H9 (cell line): ENCODE measurements at regions not wholly inside any gene's neighbourhood (a gene's known extent, or its start where the extent isn't known, plus 50 kb on each side); places are given as distances from the start of the nearest gene placed in this dataset.

ENCODE experiments used
- DNase-seq: peaks from one replicate; pipeline ENCODE4 v3.0.0-alpha.2; 2017
- H2AFZ ChIP-seq: one replicate; pipeline ENCODE4 v1.6.1; 2013; ENCODE audit warnings: mild to moderate bottlenecking, low read length, control low read depth, moderate library complexity
- H2AK5ac ChIP-seq: 2 replicates; pipeline ENCODE4 v1.6.1; 2013; ENCODE audit warnings: low read length, control low read depth, mixed read lengths; ENCODE audit not compliant: insufficient read length
- H2BK120ac ChIP-seq: one replicate; pipeline ENCODE4 v1.6.1; 2013; ENCODE audit warnings: low read depth, mild to moderate bottlenecking, low read length, control low read depth, inconsistent platforms; ENCODE audit not compliant: poor library complexity, severe bottlenecking
- H2BK12ac ChIP-seq: 2 replicates; pipeline ENCODE4 v1.6.1; 2013; ENCODE audit warnings: low read length, control low read depth, mixed read lengths, low read depth; ENCODE audit not compliant: insufficient read length
- H2BK15ac ChIP-seq: 2 replicates; pipeline ENCODE4 v1.6.1; 2013; ENCODE audit warnings: low read depth, low read length, control low read depth
- H2BK20ac ChIP-seq: one replicate; pipeline ENCODE4 v1.6.1; 2013; ENCODE audit warnings: low read depth, mild to moderate bottlenecking, low read length, control low read depth, inconsistent platforms; ENCODE audit not compliant: poor library complexity, severe bottlenecking
- H2BK5ac ChIP-seq: 2 replicates; pipeline ENCODE4 v1.6.1; 2013; ENCODE audit warnings: low read length, control low read depth, mixed read lengths; ENCODE audit not compliant: insufficient read length
- H3K14ac ChIP-seq: 2 replicates; pipeline ENCODE4 v1.6.1; 2013; ENCODE audit warnings: low read length, control low read depth; ENCODE audit not compliant: insufficient read depth
- H3K18ac ChIP-seq: 2 replicates; pipeline ENCODE4 v1.6.1; 2013; ENCODE audit warnings: low read depth, mild to moderate bottlenecking, mixed read lengths, low read length, control low read depth; ENCODE audit not compliant: insufficient read length
- H3K23ac ChIP-seq: 2 replicates; pipeline ENCODE4 v1.6.1; 2013; ENCODE audit warnings: low read length, control low read depth, mixed read lengths, low read depth; ENCODE audit not compliant: insufficient read length
- H3K23me2 ChIP-seq: 2 replicates; pipeline ENCODE4 v1.6.1; 2013; ENCODE audit warnings: low read depth, mild to moderate bottlenecking, mixed read lengths, low read length, control low read depth; ENCODE audit not compliant: insufficient read length, poor library complexity, severe bottlenecking
- H3K27ac ChIP-seq: 2 replicates; pipeline ENCODE4 v1.5.1; 2013; ENCODE audit warnings: low read length, control low read depth, mixed read lengths, low read depth; ENCODE audit not compliant: insufficient read length
- H3K27me3 ChIP-seq: 2 replicates; pipeline ENCODE4 v1.6.1; 2013; ENCODE audit warnings: low read length, control low read depth, inconsistent platforms; ENCODE audit not compliant: insufficient read depth
- H3K4ac ChIP-seq: 2 replicates; pipeline ENCODE4 v1.6.1; 2013; ENCODE audit warnings: low read depth, mild to moderate bottlenecking, control low read depth, inconsistent platforms, low read length, moderate library complexity
- H3K4me1 ChIP-seq: 2 replicates; pipeline ENCODE4 v1.6.1; 2013; ENCODE audit warnings: low read length, control low read depth, inconsistent platforms; ENCODE audit not compliant: insufficient read depth
- H3K4me2 ChIP-seq: 2 replicates; pipeline ENCODE4 v1.6.1; 2013; ENCODE audit warnings: low read length, control low read depth, mixed read lengths; ENCODE audit not compliant: insufficient read length, insufficient read depth
- H3K56ac ChIP-seq: 2 replicates; pipeline ENCODE4 v1.6.1; 2013; ENCODE audit warnings: low read depth, mild to moderate bottlenecking, mixed read lengths, low read length, control low read depth; ENCODE audit not compliant: insufficient read length
- H3K79me1 ChIP-seq: 2 replicates; pipeline ENCODE4 v1.6.1; 2013; ENCODE audit warnings: low read depth, mild to moderate bottlenecking, moderate library complexity, low read length, control low read depth, inconsistent platforms; ENCODE audit not compliant: insufficient read depth, poor library complexity, severe bottlenecking
- H3K79me2 ChIP-seq: 2 replicates; pipeline ENCODE4 v1.6.1; 2013; ENCODE audit warnings: low read length, control low read depth, inconsistent platforms; ENCODE audit not compliant: insufficient read depth
- H3K9ac ChIP-seq: 2 replicates; pipeline ENCODE4 v1.6.1; 2013; ENCODE audit warnings: low read length, control low read depth, mixed read lengths; ENCODE audit not compliant: insufficient read length; ENCODE audit errors: extremely low read depth
- H3K9me3 ChIP-seq: one replicate; pipeline ENCODE4 v1.6.1; 2013; ENCODE audit warnings: low read depth, low read length, inconsistent platforms; ENCODE audit not compliant: control insufficient read depth
- H3T11ph ChIP-seq: one replicate; pipeline ENCODE4 v1.6.1; 2013; ENCODE audit warnings: mild to moderate bottlenecking, low read length, control low read depth, inconsistent platforms
- H4K20me1 ChIP-seq: one replicate; pipeline ENCODE4 v1.6.1; 2013; ENCODE audit not compliant: control insufficient read depth, insufficient read length, insufficient read depth
- H4K5ac ChIP-seq: 2 replicates; pipeline ENCODE4 v1.6.1; 2013; ENCODE audit warnings: low read depth, mild to moderate bottlenecking, mixed read lengths, low read length, control low read depth; ENCODE audit not compliant: insufficient read length
- H4K8ac ChIP-seq: replicated peaks from 2 replicates; pipeline ENCODE4 v1.6.1; 2013; ENCODE audit warnings: low read length, control low read depth, mixed read lengths, low read depth; ENCODE audit not compliant: insufficient read length
- H4K91ac ChIP-seq: 2 replicates; pipeline ENCODE4 v1.6.1; 2013; ENCODE audit warnings: low read depth, mild to moderate bottlenecking, moderate library complexity, mixed read lengths, low read length, control low read depth; ENCODE audit not compliant: insufficient read length
- H3K27ac Mint-ChIP-seq, 3 experiments: 2 replicates in 2 of 3; 3 replicates in 1 of 3; pipeline ENCODE4 v1.8.0; 2020 to 2021; ENCODE audit warnings: mixed read lengths in 3 of 3, mild to moderate bottlenecking in 1 of 3, moderate library complexity in 1 of 3
- H3K27me3 Mint-ChIP-seq: 2 replicates; pipeline ENCODE4 v1.8.0; 2021; ENCODE audit warnings: low read depth, mild to moderate bottlenecking, moderate library complexity, mixed read lengths
- H3K36me3 Mint-ChIP-seq, 3 experiments: 2 replicates in 2 of 3; 3 replicates in 1 of 3; pipeline ENCODE4 v1.8.0; 2020 to 2021; ENCODE audit warnings: low read depth in 3 of 3, mixed read lengths in 3 of 3; ENCODE audit not compliant: insufficient read depth in 1 of 3
- H3K4me1 Mint-ChIP-seq, 2 experiments: 2 replicates each; pipeline ENCODE4 v1.8.0; 2020; ENCODE audit warnings: mixed read lengths in 2 of 2
- H3K4me3 Mint-ChIP-seq, 2 experiments: 2 replicates in 1 of 2; 3 replicates in 1 of 2; pipeline ENCODE4 v1.8.0; 2020 to 2021; ENCODE audit warnings: mild to moderate bottlenecking in 2 of 2, mixed read lengths in 2 of 2, moderate library complexity in 1 of 2
- H3K9me3 Mint-ChIP-seq, 2 experiments: 2 replicates in 1 of 2; 3 replicates in 1 of 2; pipeline ENCODE4 v1.8.0; 2020; ENCODE audit warnings: mild to moderate bottlenecking in 2 of 2, mixed read lengths in 2 of 2, moderate library complexity in 1 of 2
- CTCF ChIP-seq: fragments of 200-600 bp; sonication (generic); conservative IDR thresholded peaks from 3 replicates; pipeline ENCODE4 v1.8.0; 2021; ENCODE audit warnings: antibody characterized with exemption, mild to moderate bottlenecking

- no peaks in the 10 kb centered on the region for H3K79me1 ChIP-seq
- no peak for TF ChIP-seq CTCF
- H4K91ac ChIP-seq, result no peak overlapping the region
- no peaks in the 10 kb centered on the region for H3K27me3 ChIP-seq
- no peak overlapping the region for H3T11ph ChIP-seq
- no peak overlapping the region for H3K9ac ChIP-seq
- Mint-ChIP-seq H3K36me3 (peaks cover 2 to 16% (median 8%) of the 10 kb centered on the region in 3 experiments; a peak in 6 of 7 replicates), H3K4me1 (peaks cover 0 to 6% of the 10 kb centered on the region in 2 experiments; a peak in 2 of 4 replicates), H3K27me3 (no peaks in the 10 kb centered on the region), H3K27ac (no peak overlapping the region), H3K9me3 (peaks cover 12 to 15% of the 10 kb centered on the region in 2 experiments), H3K4me3 (no peak overlapping the region)
- H3K23ac ChIP-seq, result no peak overlapping the region
- H3K79me2 ChIP-seq, result no peaks in the 10 kb centered on the region
- H3K27ac ChIP-seq, result no peak overlapping the region
- no peak overlapping the region for H3K4ac ChIP-seq
- H4K20me1 ChIP-seq, result no peaks in the 10 kb centered on the region
- no peak overlapping the region for H2AK5ac ChIP-seq
- H3K14ac ChIP-seq, result no peak overlapping the region
- H2BK20ac ChIP-seq, result no peak overlapping the region
- DNase-seq, result no peak
- no peak overlapping the region for H2BK15ac ChIP-seq
- no peaks in the 10 kb centered on the region for H3K9me3 ChIP-seq
- no peak overlapping the region for H2BK12ac ChIP-seq
- H3K23me2 ChIP-seq, result no peaks in the 10 kb centered on the region
- no peak overlapping the region for H2BK120ac ChIP-seq
- H2AFZ ChIP-seq, result no peak overlapping the region
- H3K4me2 ChIP-seq, result no peak overlapping the region
- H4K8ac ChIP-seq, result no peak overlapping the region
- no peaks in the 10 kb centered on the region for H3K4me1 ChIP-seq
- H3K18ac ChIP-seq, result no peak overlapping the region
- H2BK5ac ChIP-seq, result no peak overlapping the region
- no peak overlapping the region for H3K56ac ChIP-seq
- H4K5ac ChIP-seq, result no peak overlapping the region
These were observed 266.2 kb downstream of the SPRY1 start for GRCh38 chr4:123662827-123663226.
